ENCODE measurements at regions not wholly inside any gene's neighbourhood (a gene's known extent, or its start where the extent isn't known, plus 50 kb on each side); places are given as distances from the start of the nearest gene placed in this dataset.

- Mint-ChIP-seq H3K27me3 (ENCODE audit: low read depth in 2 of 2) (no peaks in the 10 kb centered on the region), H3K4me3 (peak overlapping the region; percentile 71), H3K36me3 (no peaks in the 10 kb centered on the region), H3K27ac (peak overlapping the region; percentile 75 to 88), H3K9me3 (peaks cover 2 to 4% of the 10 kb centered on the region in 2 donors), H3K4me1 (peaks cover 54 to 57% of the 10 kb centered on the region in 2 donors)
- H3K4me3 ChIP-seq (ENCODE audit: low read length): peak overlapping the region; percentile 42
- no peaks in the 10 kb centered on the region for H3K27me3 ChIP-seq (ENCODE audit: control insufficient read depth, insufficient read depth, low read length)
- DNase-seq: peak in 1 of 2 donors; percentile 72
- H3K9me3 ChIP-seq (ENCODE audit: control insufficient read depth, insufficient read depth, low read length): no peaks in the 10 kb centered on the region
- TF ChIP-seq, protein P1, sequence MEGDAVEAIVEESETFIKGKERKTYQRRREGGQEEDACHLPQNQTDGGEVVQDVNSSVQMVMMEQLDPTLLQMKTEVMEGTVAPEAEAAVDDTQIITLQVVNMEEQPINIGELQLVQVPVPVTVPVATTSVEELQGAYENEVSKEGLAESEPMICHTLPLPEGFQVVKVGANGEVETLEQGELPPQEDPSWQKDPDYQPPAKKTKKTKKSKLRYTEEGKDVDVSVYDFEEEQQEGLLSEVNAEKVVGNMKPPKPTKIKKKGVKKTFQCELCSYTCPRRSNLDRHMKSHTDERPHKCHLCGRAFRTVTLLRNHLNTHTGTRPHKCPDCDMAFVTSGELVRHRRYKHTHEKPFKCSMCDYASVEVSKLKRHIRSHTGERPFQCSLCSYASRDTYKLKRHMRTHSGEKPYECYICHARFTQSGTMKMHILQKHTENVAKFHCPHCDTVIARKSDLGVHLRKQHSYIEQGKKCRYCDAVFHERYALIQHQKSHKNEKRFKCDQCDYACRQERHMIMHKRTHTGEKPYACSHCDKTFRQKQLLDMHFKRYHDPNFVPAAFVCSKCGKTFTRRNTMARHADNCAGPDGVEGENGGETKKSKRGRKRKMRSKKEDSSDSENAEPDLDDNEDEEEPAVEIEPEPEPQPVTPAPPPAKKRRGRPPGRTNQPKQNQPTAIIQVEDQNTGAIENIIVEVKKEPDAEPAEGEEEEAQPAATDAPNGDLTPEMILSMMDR (IDR thresholded peaks at IDR 0.05): no peak
- 8% methylated on average over 10 of the region's 11 CpGs for WGBS (ENCODE audit: insufficient coverage)
- H3K4me1 ChIP-seq (ENCODE audit: control insufficient read depth, insufficient read depth, low read length): peaks cover 22% of the 10 kb centered on the region
- intact Hi-C loops (cut with micrococcal nuclease): no loop called here
- peak overlapping the region; percentile 84 for H3K27ac ChIP-seq (ENCODE audit: low read length)
- H3K36me3 ChIP-seq (ENCODE audit: control insufficient read depth, insufficient read depth, low read length): no peaks in the 10 kb centered on the region
- peak; percentile 38 to 59 (median 57) for ATAC-seq
These were observed 217.9 kb upstream of the BTG1 start for GRCh38 chr12:92363295-92364146.

DNA sequence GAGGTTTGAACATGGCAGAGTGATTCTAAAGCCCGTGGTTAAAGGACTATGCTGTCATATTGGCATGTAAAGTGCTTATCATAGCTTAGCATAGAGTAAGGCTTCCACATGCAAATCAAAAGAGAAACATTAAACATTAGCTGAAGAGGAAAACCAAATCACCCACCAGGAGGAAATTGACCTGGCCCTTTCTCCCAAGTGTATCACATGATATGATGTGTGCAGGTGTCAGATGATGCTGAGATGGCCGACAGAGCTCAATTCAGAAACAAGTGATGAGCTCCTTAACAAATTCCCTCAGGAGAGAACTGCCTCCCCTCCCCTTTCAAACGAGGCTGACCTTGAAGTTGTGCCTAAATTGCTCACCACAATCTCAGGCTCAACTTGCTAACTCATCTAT, 217.1 kb upstream of the BTG1 start:
- peaks cover 54 to 59% of the 10 kb centered on the region in 2 donors for H3K4me1 Mint-ChIP-seq
- Histone ChIP-seq H3K27me3 (ENCODE audit: control insufficient read depth, insufficient read depth, low read length) (no peaks in the 10 kb centered on the region), H3K4me1 (ENCODE audit: control insufficient read depth, insufficient read depth, low read length) (peaks cover 22% of the 10 kb centered on the region), H3K27ac (ENCODE audit: low read length) (peak overlapping the region; percentile 84), H3K4me3 (ENCODE audit: low read length) (peak overlapping the region; percentile 42), H3K36me3 (ENCODE audit: control insufficient read depth, insufficient read depth, low read length) (no peaks in the 10 kb centered on the region), H3K9me3 (ENCODE audit: control insufficient read depth, insufficient read depth, low read length) (no peaks in the 10 kb centered on the region)
- intact Hi-C loops (cut with micrococcal nuclease): no loop called here
- H3K27ac Mint-ChIP-seq: peak overlapping the region; percentile 75 to 88
- ATAC-seq (peak in 2 of 3 donors; percentile 18 to 27), DNase-seq (peak in 1 of 2 donors; percentile 44)
- no peaks in the 10 kb centered on the region for H3K27me3 Mint-ChIP-seq (ENCODE audit: low read depth in 2 of 2)
- H3K36me3 Mint-ChIP-seq: no peaks in the 10 kb centered on the region
- peak overlapping the region; percentile 71 for H3K4me3 Mint-ChIP-seq
- peaks cover 2 to 4% of the 10 kb centered on the region in 2 donors for H3K9me3 Mint-ChIP-seq
- TF ChIP-seq, protein P1 (IDR thresholded peaks at IDR 0.05): no peak
- WGBS (ENCODE audit: insufficient coverage): 6% methylated on average over 3 of the region's 3 CpGs

DNA sequence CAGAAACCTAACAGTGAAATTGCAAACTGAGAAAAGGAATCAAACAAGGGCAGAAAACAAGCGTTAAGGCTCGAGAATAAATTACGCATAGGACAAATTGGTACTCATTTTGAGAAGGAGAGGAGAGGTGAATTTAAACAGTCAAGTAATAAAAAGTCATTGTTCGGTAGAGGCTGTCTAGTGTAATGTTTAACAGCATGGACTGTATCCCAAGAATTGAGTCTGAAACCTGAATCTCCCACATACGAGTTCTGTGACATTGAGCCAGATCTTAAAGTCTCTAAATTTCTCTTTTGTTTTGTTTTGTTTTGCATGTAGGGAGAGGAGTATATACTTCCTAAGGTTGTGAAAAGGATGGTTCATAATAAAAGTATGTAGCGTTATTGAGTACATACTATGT, 216.5 kb upstream of the BTG1 start:
- Histone ChIP-seq H3K27me3 (ENCODE audit: control insufficient read depth, insufficient read depth, low read length) (no peaks in the 10 kb centered on the region), H3K9me3 (ENCODE audit: control insufficient read depth, insufficient read depth, low read length) (no peaks in the 10 kb centered on the region), H3K36me3 (ENCODE audit: control insufficient read depth, insufficient read depth, low read length) (no peaks in the 10 kb centered on the region), H3K27ac (ENCODE audit: low read length) (peak overlapping the region; percentile 84), H3K4me1 (ENCODE audit: control insufficient read depth, insufficient read depth, low read length) (peaks cover 22% of the 10 kb centered on the region), H3K4me3 (ENCODE audit: low read length) (no peak overlapping the region)
- Mint-ChIP-seq H3K36me3 (no peaks in the 10 kb centered on the region), H3K4me1 (peaks cover 54 to 61% of the 10 kb centered on the region in 2 donors), H3K27ac (peak overlapping the region; percentile 75 to 88), H3K9me3 (peaks cover 2 to 4% of the 10 kb centered on the region in 2 donors), H3K4me3 (peak overlapping the region; percentile 71), H3K27me3 (ENCODE audit: low read depth in 2 of 2) (no peaks in the 10 kb centered on the region)
- intact Hi-C loops (cut with micrococcal nuclease): no loop called here
- ATAC-seq: no peak
- 80% methylated on average over 5 of the region's 6 CpGs for WGBS (ENCODE audit: insufficient coverage)
- TF ChIP-seq, protein P1 (IDR thresholded peaks at IDR 0.05): no peak
- DNase-seq: no peak

All from natural killer cell (primary cell).